ENCODE measurements at regions not wholly inside any gene's neighbourhood (a gene's known extent, or its start where the extent isn't known, plus 50 kb on each side); places are given as distances from the start of the nearest gene placed in this dataset.

GRCh38 chr6:132868057-132868456 lies 53.7 kb downstream of the RPS12 start:
- no peak for DNase-seq (ENCODE audit: low spot score)
- TF ChIP-seq CTCF (IDR thresholded peaks at IDR 0.05): no peak
- Histone ChIP-seq H3K4me3 (no peak overlapping the region), H3K27ac (no peak overlapping the region)

- Histone ChIP-seq H3K4me3 (no peak overlapping the region), H3K27ac (no peak overlapping the region)
- no peak for TF ChIP-seq CTCF (IDR thresholded peaks at IDR 0.05)
- no peak for DNase-seq (ENCODE audit: low spot score)
Measured at GRCh38 chr6:132872923-132873322, 58.6 kb downstream of the RPS12 start.

GRCh38 chr6:132877003-132877402 lies 62.6 kb downstream of the RPS12 start:
- no peak for TF ChIP-seq CTCF (IDR thresholded peaks at IDR 0.05)
- no peak for DNase-seq (ENCODE audit: low spot score)
- Histone ChIP-seq H3K4me3 (no peak overlapping the region), H3K27ac (no peak overlapping the region)

- TF ChIP-seq CTCF (IDR thresholded peaks at IDR 0.05): no peak
- no peak overlapping the region for H3K4me3 ChIP-seq
- H3K27ac ChIP-seq: no peak overlapping the region
- no peak for DNase-seq (ENCODE audit: low spot score)
Measured at GRCh38 chr6:132887204-132887603, 72.8 kb downstream of the RPS12 start.

GRCh38 chr6:132888701-132889100 lies 74.3 kb downstream of the RPS12 start:
- TF ChIP-seq CTCF (IDR thresholded peaks at IDR 0.05): no peak
- DNase-seq (ENCODE audit: low spot score): no peak
- Histone ChIP-seq H3K4me3 (no peak overlapping the region), H3K27ac (no peak overlapping the region)

GRCh38 chr6:132892929-132893771 lies 78.8 kb downstream of the RPS12 start:
- TF ChIP-seq CTCF (IDR thresholded peaks at IDR 0.05): no peak
- Histone ChIP-seq H3K27ac (no peak overlapping the region), H3K4me3 (no peak overlapping the region)
- no peak for DNase-seq (ENCODE audit: low spot score)

Data from coronary artery (tissue), 2 donors.